ENCODE measurements at regions not wholly inside any gene's neighbourhood (a gene's known extent, or its start where the extent isn't known, plus 50 kb on each side); places are given as distances from the start of the nearest gene placed in this dataset.

DNA sequence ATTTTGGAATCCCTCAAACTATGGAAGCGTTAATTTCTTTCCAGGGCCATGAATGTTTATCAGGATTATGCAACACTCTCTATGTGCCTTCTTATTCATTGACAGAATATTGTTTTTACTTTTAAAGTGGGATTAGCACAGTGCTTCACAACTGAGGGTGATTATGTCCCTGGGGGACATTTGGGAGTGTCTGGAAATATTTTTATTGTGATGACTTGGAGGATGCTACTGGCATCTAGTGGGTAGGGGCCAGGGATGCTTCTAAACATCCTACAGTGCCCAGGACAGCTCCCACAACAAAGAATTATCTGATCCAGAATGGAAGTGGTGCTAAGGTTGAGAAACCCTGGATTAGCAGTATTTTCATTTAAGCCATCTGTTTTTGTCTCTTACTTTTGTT is 338.5 kb upstream of the SOX5 start:
- DNase-seq (ENCODE audit: low spot score): no peak

DNA sequence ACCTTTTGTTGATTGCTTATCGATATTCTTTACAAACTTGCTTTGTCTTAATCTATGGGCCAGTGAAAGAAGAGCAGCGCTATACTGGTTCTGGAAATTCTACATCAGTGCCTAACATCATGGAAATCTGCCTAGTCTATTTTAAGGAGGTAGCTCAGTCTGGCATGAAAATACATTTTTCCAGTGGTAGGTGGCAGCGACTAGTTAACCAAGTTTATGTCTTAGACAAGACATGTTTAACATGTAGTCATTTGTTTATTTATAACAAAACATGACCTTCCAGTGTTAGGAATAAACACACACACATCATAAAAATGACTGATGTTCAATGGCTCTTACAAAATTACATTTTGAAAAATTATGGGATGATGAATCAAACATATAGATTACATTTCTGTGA is 336.0 kb upstream of the SOX5 start:
- DNase-seq (ENCODE audit: low spot score): no peak

DNA sequence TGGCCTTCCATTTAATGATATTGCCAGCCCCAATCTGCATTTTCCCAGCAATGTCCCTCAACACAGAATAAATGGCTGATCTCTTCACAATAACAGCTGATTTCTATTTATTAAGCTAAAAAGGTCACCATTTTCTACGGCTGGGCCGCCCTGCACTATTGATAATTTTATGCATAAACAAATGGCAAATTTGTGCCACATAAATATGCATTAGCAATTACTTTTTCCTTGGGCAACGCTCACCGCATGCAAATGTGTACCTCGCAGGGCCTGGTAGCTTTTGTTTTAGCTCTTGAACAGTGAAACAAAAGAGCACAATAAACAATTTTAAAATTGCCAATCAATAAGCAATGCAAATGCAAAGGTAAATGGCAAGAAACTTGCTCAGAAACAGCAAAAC is 331.9 kb upstream of the SOX5 start:
- no peak for DNase-seq (ENCODE audit: low spot score)

DNA sequence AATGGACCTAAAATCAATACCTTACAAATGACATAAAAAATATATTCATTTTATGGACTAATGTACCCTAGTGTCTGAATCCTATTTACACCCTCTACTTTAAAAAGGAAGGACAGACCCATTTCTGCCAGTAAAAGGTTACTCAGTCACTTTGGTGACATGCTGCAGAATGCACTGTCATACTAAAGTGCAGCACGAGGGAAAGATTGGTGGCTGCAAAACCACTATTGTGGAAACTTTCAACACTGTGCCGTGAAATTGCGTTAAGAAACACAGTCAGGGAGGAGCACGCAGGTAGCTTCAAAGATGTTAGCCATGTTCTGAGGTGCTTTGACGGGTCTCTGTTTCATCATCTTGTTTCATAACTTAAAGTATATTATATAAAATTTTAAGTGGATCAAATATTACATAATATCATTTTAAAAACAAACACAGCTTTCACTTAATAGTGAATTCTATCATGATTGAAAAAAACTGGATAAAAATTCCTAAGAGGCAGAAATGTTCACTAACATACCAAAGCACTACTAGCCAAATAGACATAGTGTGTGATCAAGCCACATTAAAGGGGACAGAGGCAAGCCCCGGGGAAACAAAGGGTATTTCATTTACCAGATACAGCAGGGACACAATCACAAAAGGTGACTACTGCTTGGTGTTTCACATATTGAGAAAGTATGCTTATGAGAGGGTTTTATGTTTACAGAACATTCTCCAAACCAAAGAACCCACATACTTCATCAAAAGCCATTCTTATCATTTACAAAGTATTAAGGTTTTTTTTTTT is 330.8 kb upstream of the SOX5 start:
- no peak for DNase-seq (ENCODE audit: low spot score)

DNA sequence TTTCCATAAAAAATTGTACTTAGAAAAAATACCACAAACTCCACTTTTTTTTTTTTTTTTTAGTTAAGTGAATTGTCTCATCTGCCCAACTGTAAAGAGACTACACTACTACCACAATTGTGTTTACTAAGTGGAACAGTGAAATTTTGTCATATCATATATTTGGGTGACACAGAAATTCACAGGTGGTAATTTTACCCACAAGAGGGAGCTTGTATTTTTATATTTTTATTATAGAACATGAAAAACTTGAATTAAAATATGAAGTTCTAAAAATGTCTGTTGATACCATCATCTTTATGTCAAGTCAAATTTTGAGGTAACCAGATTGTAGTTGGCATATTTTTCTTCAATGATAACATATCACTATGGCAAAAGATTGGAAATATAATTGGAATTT is 329.4 kb upstream of the SOX5 start:
- DNase-seq (ENCODE audit: low spot score): no peak

DNA sequence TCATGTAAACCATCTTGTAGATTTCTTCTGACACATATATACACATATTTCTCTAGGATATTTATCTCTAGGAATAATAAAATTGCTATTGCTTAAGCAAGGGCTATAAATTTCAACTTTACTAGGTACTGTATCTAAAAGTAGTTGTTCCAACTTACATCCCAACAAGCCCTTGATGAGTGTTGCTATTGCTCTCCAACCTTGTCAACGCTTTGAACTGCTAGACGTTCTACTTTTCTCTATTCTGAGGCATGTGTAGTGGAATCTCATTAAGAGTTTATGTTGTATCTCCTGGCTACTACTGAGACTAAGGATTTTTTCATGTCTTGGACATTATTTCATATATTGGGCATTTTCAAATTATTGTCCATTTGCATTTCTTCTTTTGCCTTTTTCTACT is 321.5 kb upstream of the SOX5 start:
- DNase-seq (ENCODE audit: low spot score): no peak

DNA sequence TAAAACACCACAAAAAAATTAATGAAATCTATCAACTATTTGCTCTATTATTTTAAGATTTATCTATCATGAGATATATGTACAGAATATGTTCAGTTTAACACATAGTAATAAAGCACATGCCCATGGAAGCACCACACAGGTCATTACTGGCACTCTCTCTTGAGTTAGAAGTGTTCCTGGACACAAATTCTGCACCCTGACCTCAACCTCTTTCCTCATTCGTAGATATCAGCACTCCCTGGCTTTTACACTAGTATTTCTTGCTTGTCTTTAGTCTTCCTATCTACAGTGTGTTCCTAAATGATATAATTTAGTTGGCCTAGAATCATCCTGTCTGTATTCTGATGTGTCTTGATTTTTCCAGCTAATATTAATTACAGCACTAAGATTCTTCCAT is 321.0 kb upstream of the SOX5 start:
- DNase-seq (ENCODE audit: low spot score): no peak

DNA sequence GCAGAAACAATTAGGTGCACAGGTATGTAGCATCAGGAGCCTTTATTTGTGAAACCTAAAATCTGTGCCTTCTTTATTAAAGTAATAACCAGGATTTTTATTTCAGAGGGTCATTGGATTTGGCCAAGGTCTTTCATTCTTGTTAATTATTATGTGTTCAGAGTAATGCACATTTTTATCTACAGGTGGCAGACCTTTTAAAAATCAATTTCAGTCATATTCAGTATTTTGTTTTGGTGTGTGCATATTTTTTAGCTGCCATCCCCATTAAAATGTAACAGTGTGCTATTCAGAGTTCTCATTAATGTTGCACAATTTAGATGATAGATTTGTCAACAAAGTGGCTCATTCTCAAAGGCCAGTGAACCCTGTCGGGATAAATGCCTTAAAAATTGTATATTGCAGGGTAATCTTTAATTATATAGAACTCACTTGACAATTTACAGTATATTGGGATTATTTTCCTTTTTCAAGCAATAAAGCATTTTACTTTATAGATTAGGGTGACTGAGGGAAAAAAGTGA is 319.3 kb upstream of the SOX5 start:
- DNase-seq (ENCODE audit: low spot score): no peak

DNA sequence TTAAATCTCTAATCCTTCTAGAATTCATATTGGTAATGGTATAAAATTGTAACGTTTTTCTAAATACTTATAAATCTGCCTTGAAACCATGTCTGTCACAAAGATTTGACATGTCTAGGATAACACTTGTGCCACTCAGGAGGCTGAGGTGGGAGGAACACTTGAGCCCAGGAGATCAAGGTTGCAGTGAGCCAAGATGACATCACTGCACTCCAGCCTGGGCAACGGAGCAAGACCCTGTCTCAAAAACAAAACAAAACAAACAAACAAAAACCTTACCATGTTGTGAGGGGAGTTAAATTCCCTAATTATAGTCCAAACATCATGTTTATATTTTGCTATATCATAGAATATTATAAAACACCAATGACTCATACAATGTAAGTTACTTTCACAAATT is 317.5 kb upstream of the SOX5 start:
- DNase-seq (ENCODE audit: low spot score): no peak

DNA sequence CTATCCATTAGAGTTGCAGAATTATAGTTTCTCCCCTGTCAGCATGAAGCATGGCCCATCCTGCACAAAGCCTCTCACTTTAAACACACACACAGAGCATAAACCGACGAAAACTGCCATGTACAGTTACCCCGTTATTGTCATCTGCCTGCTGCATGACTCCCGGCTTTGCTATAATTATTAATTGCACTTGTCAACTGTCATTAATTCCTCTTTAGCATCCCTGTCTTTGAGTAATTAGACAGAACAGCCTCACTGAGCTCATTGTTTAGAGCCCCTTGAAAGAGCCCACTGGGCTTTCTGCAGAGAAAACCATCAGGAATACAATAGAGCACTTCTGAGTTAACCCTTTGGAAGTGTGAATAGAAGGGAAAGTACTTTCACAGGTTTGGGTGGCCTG is 307.2 kb upstream of the SOX5 start:
- no peak for DNase-seq (ENCODE audit: low spot score)

DNA sequence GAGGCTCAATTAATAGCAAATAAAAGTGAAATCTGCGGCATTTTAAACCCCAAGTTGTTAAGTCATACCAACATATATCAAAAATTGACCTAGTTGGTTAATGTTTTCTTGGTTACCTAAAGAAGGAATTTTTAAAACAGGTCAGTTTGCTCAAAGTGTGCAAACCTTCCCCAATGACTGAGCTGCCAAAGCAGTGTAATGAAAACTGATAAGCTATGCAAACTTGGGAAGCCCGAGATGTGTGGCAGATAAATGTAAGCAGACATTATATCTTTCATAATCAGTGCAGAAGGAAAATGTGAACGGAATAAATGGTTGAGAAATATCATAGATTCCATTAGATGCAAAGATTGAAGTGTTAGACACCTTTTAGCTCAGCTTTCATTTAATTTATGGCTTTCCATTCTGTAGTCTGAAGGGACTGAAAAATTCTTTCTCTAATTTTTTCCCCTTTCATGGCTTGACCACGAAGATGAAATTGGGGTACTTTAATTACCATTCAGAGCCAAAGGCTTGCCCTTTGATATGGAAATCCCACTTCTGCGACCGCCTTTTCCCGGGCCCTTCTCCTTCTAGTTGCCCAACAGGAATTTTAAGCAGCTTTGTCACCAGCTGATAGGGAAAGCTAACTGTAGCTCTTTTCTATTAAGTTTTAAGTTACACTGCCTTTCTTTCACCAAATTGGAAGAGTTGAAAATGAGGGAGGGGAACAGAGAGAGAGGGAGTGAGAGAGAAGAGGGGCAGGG is 306.6 kb upstream of the SOX5 start:
- DNase-seq (ENCODE audit: low spot score): no peak

DNA sequence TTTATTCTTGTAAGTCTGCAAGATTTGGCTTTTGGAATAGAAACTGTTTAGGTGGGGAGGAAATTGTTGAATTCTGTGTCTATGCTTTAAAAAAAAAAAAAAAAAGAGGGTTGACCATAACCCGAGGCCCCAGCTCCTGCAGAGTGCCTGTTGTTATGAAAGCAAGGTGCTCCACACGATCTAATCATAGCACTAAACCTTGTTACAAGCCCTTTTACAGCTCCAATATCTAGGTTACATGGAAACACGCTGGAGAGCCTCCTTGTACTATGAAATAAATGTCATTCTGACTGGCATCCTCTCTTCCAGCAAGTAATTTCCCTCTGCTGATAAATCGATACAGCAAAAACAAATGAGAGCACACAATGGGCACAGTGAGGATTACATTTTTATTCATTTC is 303.1 kb upstream of the SOX5 start:
- DNase-seq (ENCODE audit: low spot score): peak; percentile 90

DNA sequence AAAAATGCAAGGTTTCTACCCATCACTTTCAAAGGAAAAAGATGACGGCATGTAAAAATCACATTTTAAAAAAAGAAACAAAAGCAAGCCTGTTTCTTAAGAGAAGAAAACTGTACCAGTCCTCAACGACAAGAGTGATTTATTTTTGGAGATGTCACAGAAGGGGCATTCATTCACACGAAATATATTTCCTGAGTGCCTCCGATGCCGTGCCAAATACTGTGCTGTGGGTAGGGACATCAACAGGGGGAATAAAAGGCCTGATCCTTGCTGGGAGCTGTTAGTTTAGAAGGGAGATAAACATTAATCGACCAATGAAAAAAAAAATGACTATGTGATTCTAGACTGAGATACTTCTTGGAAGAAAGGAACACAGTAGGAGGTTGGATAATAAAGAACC is 297.5 kb upstream of the SOX5 start:
- DNase-seq (ENCODE audit: low spot score): no peak

DNA sequence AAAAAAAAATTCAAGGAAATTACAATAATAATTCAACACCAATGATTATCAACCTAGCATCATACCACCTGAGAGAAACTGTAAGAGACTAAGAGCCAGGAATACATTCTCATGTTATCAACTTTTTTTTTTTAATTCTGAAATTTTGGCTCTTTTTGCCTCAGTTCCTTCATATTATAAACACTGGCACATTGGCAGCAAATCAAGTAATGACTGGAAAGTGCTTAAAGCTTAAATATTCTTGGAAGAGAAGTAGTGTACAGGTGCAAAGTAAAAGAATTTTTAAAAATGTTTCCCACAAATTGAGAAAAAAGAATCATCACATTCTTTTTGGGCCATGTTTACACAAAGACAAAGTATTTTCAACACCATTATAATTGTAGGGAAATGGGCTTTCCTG is 296.9 kb upstream of the SOX5 start:
- DNase-seq (ENCODE audit: low spot score): no peak

DNA sequence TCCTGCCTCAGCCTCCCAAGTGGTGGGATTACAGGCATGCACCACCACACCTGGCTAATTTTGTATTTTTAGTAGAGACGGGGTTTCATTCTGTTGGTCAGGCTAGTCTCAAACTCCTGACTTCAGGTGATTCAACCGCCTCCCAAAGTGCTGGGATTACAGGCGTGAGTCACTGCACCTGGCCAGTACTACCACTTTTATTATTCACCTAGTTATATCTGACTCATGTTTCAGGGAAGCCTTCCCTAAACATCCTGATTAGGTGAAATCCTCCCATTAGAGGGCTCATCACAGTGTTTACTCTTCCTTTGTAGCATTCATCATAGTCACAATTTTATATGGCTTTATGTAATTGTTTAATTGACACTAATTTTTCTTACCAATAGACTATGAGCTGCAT is 295.3 kb upstream of the SOX5 start:
- DNase-seq (ENCODE audit: low spot score): no peak

DNA sequence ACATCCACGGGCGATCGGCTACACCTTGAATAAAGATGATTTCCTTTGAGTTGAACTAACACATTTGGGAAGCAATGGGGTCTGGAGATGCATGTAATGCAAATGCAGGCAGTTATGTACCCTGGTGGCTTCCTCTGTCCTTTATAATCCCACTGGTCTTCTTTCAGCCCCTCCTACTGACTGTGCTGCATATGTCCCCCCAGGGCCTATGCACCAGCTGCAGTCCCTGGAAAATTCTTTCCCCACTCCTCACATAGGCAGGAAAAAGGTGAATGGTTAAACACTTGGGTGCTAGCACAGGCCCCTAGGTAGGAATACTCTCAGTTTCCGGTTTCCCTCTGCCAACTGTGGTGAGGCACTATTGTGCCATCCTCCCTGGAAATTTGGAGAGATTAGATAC is 294.8 kb upstream of the SOX5 start:
- no peak for DNase-seq (ENCODE audit: low spot score)

DNA sequence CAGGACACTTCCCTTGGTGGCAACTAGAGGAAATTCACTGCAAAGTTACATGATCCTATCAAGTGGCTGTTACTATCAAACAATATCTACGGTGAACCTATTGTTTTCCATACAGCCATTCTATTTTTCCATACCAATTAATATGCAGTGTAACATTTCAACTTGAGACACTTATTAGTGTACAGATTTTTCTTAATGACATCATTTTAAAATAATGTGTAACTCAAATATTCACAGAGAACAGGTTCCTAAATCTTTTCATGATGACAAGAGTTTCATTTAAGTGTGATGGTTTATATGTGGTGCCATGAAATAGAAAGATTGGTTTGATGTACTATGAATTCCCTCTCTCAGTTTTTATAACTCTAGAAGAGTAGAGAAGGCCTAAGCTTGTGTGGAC is 291.2 kb upstream of the SOX5 start:
- no peak for DNase-seq (ENCODE audit: low spot score)

DNA sequence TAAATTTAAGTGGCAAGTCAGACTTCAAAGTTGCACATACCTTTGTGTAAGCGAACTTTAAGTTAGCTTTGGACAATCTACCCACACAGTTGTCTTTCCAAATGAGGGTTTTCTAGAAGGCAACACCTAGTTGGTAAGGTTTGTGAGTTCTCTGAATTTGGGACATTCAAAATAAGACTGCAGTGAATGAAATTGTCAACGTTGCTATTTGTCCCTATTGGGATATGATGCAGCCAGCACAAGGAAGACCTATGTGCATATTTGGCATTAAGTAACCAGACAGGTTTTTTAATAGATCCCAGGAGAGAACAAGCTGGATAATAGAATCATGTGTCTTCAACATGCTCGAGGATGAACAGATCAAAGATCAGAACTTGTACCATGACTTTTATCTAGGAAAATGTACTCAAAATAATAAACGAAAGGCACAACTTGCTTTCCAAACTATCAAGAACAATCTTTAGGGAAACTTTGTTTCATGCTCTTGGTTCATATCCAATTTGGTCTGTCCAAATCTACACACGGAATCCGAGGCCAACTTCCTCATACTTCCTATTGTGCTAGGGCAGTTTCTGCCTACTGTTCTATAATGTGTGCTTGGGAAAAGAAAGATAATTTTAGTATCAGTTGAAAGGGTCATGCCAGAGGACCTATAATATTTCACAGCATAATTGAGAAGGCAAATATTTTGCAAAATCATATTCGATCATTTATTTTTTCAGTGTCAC is 284.2 kb upstream of the SOX5 start:
- DNase-seq (ENCODE audit: low spot score): no peak

DNA sequence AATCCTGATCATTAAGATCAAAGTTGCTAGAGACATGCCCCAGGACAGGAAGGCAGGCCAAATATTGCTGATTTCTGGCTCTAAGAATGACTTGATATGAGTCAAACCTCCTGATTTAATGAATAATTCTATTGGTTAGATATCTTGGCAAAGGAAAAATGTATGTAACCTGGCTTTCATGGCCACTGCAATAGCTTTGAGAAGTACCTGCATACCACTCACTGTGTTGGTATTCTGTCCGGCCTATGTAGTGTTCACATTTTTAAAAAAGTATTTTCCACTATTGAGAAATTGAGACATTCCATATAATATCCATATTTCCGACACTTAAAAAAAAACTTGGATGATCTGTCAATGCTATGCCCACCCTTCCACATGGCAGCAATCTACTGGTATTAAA is 283.1 kb upstream of the SOX5 start:
- DNase-seq (ENCODE audit: low spot score): no peak

DNA sequence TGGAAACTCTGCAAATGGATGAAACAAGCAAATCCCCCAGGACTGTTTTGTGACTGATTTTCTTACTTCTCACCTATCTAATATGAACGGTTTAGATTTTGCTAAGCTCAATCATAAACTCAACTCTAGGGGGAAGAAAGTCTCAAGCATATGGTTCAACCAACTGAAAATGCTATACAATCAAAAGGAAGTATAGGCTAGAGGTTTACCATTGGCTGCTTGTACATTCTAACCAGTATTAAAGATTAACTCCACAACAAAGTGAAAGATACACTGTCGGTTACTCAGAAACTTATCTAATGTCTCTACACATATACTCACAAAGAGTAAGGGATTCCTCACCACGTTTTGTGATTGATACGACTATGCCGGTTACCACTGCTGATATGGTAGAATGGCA is 281.8 kb upstream of the SOX5 start:
- DNase-seq (ENCODE audit: low spot score): no peak

DNA sequence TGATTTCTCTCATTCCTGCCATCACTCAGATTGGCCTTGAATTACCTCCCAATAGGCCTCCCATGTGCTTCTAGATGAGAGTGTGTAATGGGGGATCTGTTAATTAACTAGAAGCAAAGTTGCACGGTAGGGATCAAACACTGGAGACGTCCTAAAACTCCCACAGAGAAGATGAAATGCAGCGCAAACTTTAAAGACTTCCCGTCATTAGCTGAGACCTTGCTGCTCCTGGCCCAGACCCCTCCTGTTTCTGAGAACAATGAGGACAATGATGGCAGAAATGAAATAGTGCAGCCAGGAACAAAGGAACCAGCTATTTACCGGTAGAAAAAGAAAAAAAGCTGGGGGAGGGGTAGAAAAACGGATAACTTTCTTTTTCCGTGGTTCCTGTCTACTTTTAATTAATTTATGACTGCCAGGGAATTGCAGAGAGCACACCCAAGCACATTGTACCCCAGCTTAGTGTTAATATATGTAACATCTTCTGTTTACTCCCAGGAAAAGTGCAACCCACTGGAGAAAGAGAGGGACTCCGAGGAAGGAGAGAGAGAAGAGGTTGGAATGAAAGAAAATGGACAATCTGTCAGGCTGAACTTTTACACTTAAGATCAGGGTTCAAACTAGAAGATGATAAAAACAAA is 280.7 kb upstream of the SOX5 start:
- no peak for DNase-seq (ENCODE audit: low spot score)

Data from SK-N-DZ (cell line).